ENCODE measurements at regions not wholly inside any gene's neighbourhood (a gene's known extent, or its start where the extent isn't known, plus 50 kb on each side); places are given as distances from the start of the nearest gene placed in this dataset.
"Not testable (repeated sequence)": the region's sequence is repeated elsewhere in the genome, so short reads cannot be mapped to it uniquely, and the experiment has no call there.

- DNase-seq, result no peak
Observed at GRCh38 chr5:142542078-142542477, 143.8 kb downstream of the FGF1 start.

- DNase-seq, result no peak
Observed at GRCh38 chr5:142540922-142541422, 144.9 kb downstream of the FGF1 start.

- DNase-seq, result no peak
Observed at GRCh38 chr5:142539154-142539740, 146.6 kb downstream of the FGF1 start.

DNA sequence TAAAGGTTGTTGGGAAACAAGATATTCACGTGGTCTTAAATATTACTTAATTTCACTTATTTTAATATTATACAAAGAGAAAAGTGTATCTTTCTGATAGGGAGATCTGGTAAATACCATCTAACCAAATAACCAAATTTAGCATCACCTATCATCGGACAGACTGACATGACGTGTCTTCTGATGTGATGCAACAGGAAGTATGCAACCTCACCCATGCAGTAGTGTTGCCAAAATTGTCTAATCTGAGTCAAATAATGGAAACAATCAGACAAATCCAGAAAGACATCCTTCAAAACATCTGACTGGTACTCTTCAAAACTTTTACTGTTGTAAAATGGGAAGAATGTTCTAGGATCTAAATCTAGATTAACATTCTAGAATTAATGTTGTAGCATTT, 148.0 kb downstream of the FGF1 start:
- DNase-seq, result no peak

DNA sequence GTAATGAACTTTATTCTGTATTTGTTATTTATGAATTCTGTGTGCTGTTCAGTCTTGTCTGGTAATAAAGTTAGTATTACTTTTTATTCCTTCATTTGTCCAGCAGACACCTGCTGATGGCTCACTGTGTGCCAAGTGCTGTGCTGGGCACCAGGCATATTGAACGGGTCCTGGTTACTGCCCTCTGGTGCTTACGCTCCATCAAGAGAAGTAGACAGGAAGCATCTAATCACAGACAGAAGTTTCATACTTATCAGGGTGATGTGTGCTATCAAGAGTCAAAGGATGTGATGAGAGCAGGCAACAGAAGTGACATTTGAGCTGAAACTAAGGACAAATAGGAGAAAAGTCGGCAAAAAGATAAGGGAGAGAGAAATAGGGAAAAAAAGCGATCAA, 153.1 kb downstream of the FGF1 start:
- DNase-seq, result no peak

- DNase-seq, result no peak
Observed at GRCh38 chr5:142531977-142532780, 153.7 kb downstream of the FGF1 start.

DNA sequence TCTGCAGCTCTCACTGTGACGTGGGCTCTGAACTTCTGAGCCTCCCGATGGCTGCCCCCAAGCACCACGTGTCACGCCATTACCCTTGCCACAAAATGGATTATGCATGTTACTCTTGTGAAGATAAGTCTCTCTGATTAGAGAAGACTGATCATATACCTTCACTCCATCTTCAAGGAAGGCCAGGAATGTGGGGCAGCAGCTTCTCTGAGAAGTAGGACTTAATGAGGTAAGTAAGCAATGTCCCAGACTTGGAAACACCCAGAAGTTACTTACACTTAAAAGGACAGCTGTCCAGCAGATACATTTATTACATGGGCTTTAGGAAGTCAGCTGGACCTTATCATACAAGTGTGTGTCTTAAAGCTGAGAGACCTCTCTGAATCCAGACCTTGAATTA, 155.0 kb downstream of the FGF1 start:
- no peak for DNase-seq

- no peak for DNase-seq
Observed at GRCh38 chr5:142529626-142530278, 156.1 kb downstream of the FGF1 start.

- DNase-seq, result no peak
Observed at GRCh38 chr5:142527664-142528295, 158.1 kb downstream of the FGF1 start.

GRCh38 chr5:142527234-142527633, 158.7 kb downstream of the FGF1 start:
- DNase-seq, result no peak

DNA sequence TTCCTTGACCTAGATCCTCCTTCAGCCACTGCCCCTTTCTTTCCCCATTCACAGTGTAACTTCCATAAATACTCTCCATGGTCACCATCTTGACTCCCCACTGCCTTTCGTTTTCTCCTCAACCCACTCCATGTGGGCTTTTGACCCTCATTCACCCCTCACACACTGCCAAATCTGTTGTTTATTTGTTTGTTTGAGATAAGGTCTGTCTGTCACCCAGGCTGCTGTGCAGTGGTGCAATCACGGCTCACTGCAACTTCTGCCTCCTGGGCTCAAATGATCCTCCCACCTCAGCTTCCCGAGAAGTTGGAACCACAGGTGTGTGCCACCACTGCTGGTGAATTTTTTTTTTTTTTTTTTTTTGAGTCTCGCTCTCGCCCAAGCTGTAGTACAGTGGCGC, 162.9 kb downstream of the FGF1 start:
- DNase-seq, result no peak

DNA sequence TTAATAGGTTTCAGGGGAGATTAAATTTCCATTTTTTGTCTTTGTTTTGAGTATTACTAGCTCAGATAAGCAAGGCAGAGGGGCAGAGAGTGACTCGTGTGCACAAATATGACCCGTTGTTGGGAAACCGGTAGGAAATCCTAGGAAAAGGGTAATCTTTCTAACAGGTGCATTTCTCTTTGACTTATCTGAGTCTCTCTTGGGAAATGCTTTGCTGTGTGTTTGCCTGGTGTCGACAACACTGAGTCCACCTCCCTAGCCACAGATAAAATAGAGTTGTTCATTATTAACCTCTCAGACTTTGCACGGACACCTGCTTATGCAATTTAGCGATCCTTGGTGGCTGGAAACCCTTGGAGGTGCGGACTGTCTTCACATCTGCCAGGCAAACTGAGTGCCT, 164.2 kb downstream of the FGF1 start:
- no peak for DNase-seq

DNA sequence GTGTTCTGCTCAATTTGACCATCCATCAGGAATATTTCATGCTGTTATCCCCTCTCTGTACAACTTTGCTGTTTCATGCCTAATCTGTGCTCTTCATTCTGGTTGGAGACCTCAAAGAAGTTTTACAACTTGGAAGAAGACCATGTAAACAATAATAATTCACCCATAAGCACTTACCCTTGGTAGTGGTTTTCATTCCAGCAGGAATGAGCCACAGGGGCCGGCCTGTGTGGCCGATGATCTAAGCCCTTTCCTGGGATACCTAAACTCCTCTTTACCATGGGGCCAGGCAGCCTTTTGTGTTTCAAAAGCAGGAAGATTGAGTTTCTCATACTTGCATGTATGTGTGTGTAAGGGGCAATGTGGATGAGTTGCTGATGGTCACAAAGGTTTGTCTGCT, 165.0 kb downstream of the FGF1 start:
- no peak for DNase-seq

DNA sequence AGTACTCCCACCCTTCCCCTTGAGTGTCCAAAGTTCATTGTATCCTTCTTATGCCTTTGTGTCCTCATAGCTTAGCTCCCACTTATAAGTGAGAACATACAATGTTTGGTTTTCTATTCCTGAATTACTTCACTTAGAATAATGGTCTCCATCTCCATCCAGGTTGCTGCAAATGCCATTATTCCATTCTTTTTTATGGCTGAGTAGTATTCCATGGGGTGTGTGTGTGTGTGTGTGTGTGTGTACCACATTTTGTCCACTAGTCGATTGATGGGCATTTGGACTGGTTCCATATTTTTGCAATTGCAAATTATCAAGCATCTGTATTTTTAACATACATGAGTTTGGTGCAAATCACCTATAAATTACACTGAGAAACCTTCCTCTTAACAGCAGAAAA, 166.0 kb downstream of the FGF1 start:
- not testable (repeated sequence) for DNase-seq

DNA sequence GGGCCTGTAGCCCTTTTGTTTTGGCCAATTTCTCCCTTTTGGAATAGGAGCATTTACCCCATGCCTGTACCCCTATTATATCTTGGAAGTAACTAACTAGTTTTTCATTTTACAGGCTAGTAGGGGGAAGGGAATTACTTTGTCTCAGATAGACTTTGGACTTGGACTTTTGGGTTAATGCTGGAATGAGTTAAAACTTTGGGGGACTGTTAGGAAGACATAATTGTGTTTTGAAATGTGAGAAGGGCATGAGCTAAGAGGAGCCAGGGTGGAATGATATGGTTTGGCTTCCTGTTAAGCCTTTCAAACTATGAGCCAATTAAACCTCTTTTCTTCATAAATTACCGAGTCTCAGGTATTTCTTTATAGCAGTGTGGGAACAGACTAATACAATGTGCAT, 168.1 kb downstream of the FGF1 start:
- no peak for DNase-seq

DNA sequence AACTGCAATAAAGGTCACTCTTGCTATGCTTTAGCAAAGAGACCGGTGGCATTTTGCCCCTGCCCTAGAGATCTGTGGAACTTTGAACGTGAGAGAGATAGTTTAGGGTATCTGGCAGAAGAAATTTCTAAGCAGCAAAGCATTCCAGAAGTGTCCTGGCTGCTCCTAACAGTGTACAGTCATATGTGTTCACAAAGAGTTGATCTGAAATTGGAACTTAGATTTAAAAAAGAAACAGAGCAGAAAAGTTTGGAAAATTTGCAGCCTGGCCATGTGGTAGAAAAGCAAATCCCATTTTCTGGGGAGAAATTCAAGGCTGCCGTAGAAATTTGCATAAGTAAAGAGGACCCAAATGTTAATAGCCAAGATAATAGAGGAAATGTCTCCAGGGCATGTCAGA, 169.2 kb downstream of the FGF1 start:
- DNase-seq, result no peak

DNA sequence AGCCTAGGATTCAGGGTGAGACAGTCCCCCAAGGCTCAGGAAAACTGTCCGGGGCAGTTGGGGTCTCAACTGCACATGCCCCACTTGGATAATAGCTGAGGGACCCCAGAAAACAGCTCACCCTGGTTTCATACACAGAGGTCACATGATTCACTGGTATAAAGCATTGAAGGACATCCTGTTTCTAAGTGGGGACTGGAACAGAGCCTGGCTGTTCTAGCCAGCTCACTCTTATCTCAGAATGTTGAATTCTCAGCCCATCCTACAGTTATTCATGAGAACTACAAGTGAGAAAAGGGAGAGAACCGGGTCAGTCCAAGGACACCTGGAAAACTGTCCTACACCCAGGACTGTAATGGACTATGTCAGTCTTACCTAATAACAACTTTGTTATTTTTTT, 170.9 kb downstream of the FGF1 start:
- DNase-seq, result no peak

GRCh38 chr5:142514196-142514595, 171.7 kb downstream of the FGF1 start:
- DNase-seq, result no peak

GRCh38 chr5:142512043-142513042, 173.5 kb downstream of the FGF1 start:
- DNase-seq, result peak; percentile 61

GRCh38 chr5:142511358-142511757, 174.5 kb downstream of the FGF1 start:
- DNase-seq, result no peak

- DNase-seq, result no peak
Observed at GRCh38 chr5:142509026-142509425, 176.9 kb downstream of the FGF1 start.

DNA sequence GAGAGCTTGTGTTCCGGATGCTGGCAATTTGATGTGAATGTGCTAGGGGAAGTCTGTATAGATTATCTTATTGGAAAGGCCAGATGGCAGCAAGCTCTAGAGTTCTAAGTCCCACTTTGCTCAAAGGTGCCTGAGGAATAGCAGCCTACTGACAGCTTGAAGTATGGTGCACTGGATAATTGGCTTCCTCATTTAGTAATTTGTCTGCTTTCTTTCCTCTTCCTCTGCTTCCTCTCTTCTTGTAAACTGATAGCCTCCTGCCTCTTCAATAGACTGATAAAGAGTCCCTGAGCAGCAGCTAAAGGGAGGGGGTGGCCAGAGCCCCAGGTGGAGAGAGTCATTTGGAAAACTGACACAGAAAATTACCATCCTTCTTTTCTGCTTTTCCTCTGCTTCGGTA, 177.3 kb downstream of the FGF1 start:
- DNase-seq, result no peak

Measured in midbrain (tissue), 1 donor.